ENCODE measurements at regions not wholly inside any gene's neighbourhood (a gene's known extent, or its start where the extent isn't known, plus 50 kb on each side); places are given as distances from the start of the nearest gene placed in this dataset.

- no peak for DNase-seq (ENCODE audit: low read depth)
- no peak overlapping the region for H3K4me3 ChIP-seq (ENCODE audit: low read length)
- no peak for TF ChIP-seq CTCF (conservative IDR thresholded peaks at IDR 0.05; ENCODE audit: low read length)
These were observed 501.6 kb downstream of the TCERG1L start for GRCh38 chr10:130809761-130810515.

GRCh38 chr10:130810856-130811255 lies 500.7 kb downstream of the TCERG1L start:
- no peak for TF ChIP-seq CTCF (conservative IDR thresholded peaks at IDR 0.05; ENCODE audit: low read length)
- no peak overlapping the region for H3K4me3 ChIP-seq (ENCODE audit: low read length)
- no peak for DNase-seq (ENCODE audit: low read depth)

GRCh38 chr10:130812381-130813148 lies 499.0 kb downstream of the TCERG1L start:
- no peak for DNase-seq (ENCODE audit: low read depth)
- no peak for TF ChIP-seq CTCF (conservative IDR thresholded peaks at IDR 0.05; ENCODE audit: low read length)

GRCh38 chr10:130814610-130815009 lies 496.9 kb downstream of the TCERG1L start:
- no peak overlapping the region for H3K4me3 ChIP-seq (ENCODE audit: low read length)
- TF ChIP-seq CTCF (conservative IDR thresholded peaks at IDR 0.05; ENCODE audit: low read length), result no peak
- DNase-seq (ENCODE audit: low read depth), result no peak

More at GRCh38 chr10:130812381-130813148, 499.0 kb downstream of the TCERG1L start:
- H3K4me3 ChIP-seq (ENCODE audit: low read length), result no peak overlapping the region

GRCh38 chr10:130816116-130816901 lies 495.2 kb downstream of the TCERG1L start:
- DNase-seq (ENCODE audit: low read depth), result no peak
- no peak for TF ChIP-seq CTCF (conservative IDR thresholded peaks at IDR 0.05; ENCODE audit: low read length)
- H3K4me3 ChIP-seq (ENCODE audit: low read length), result no peak overlapping the region

GRCh38 chr10:130817046-130817624 lies 494.4 kb downstream of the TCERG1L start:
- no peak overlapping the region for H3K4me3 ChIP-seq (ENCODE audit: low read length)
- no peak for DNase-seq (ENCODE audit: low read depth)
- no peak for TF ChIP-seq CTCF (conservative IDR thresholded peaks at IDR 0.05; ENCODE audit: low read length)

Data from AG10803 (cell line).